H9 (cell line): ENCODE measurements at regions not wholly inside any gene's neighbourhood (a gene's known extent, or its start where the extent isn't known, plus 50 kb on each side); places are given as distances from the start of the nearest gene placed in this dataset.

Source experiments
- DNase-seq: peaks from one replicate; pipeline ENCODE4 v3.0.0-alpha.2; 2017
- H2AFZ ChIP-seq: one replicate; pipeline ENCODE4 v1.6.1; 2013; ENCODE audit warnings: mild to moderate bottlenecking, low read length, control low read depth, moderate library complexity
- H2AK5ac ChIP-seq: 2 replicates; pipeline ENCODE4 v1.6.1; 2013; ENCODE audit warnings: low read length, control low read depth, mixed read lengths; ENCODE audit not compliant: insufficient read length
- H2BK120ac ChIP-seq: one replicate; pipeline ENCODE4 v1.6.1; 2013; ENCODE audit warnings: low read depth, mild to moderate bottlenecking, low read length, control low read depth, inconsistent platforms; ENCODE audit not compliant: poor library complexity, severe bottlenecking
- H2BK12ac ChIP-seq: 2 replicates; pipeline ENCODE4 v1.6.1; 2013; ENCODE audit warnings: low read length, control low read depth, mixed read lengths, low read depth; ENCODE audit not compliant: insufficient read length
- H2BK15ac ChIP-seq: 2 replicates; pipeline ENCODE4 v1.6.1; 2013; ENCODE audit warnings: low read depth, low read length, control low read depth
- H2BK20ac ChIP-seq: one replicate; pipeline ENCODE4 v1.6.1; 2013; ENCODE audit warnings: low read depth, mild to moderate bottlenecking, low read length, control low read depth, inconsistent platforms; ENCODE audit not compliant: poor library complexity, severe bottlenecking
- H2BK5ac ChIP-seq: 2 replicates; pipeline ENCODE4 v1.6.1; 2013; ENCODE audit warnings: low read length, control low read depth, mixed read lengths; ENCODE audit not compliant: insufficient read length
- H3K14ac ChIP-seq: 2 replicates; pipeline ENCODE4 v1.6.1; 2013; ENCODE audit warnings: low read length, control low read depth; ENCODE audit not compliant: insufficient read depth
- H3K18ac ChIP-seq: 2 replicates; pipeline ENCODE4 v1.6.1; 2013; ENCODE audit warnings: low read depth, mild to moderate bottlenecking, mixed read lengths, low read length, control low read depth; ENCODE audit not compliant: insufficient read length
- H3K23ac ChIP-seq: 2 replicates; pipeline ENCODE4 v1.6.1; 2013; ENCODE audit warnings: low read length, control low read depth, mixed read lengths, low read depth; ENCODE audit not compliant: insufficient read length
- H3K23me2 ChIP-seq: 2 replicates; pipeline ENCODE4 v1.6.1; 2013; ENCODE audit warnings: low read depth, mild to moderate bottlenecking, mixed read lengths, low read length, control low read depth; ENCODE audit not compliant: insufficient read length, poor library complexity, severe bottlenecking
- H3K27ac ChIP-seq: 2 replicates; pipeline ENCODE4 v1.5.1; 2013; ENCODE audit warnings: low read length, control low read depth, mixed read lengths, low read depth; ENCODE audit not compliant: insufficient read length
- H3K27me3 ChIP-seq: 2 replicates; pipeline ENCODE4 v1.6.1; 2013; ENCODE audit warnings: low read length, control low read depth, inconsistent platforms; ENCODE audit not compliant: insufficient read depth
- H3K4ac ChIP-seq: 2 replicates; pipeline ENCODE4 v1.6.1; 2013; ENCODE audit warnings: low read depth, mild to moderate bottlenecking, control low read depth, inconsistent platforms, low read length, moderate library complexity
- H3K4me1 ChIP-seq: 2 replicates; pipeline ENCODE4 v1.6.1; 2013; ENCODE audit warnings: low read length, control low read depth, inconsistent platforms; ENCODE audit not compliant: insufficient read depth
- H3K4me2 ChIP-seq: 2 replicates; pipeline ENCODE4 v1.6.1; 2013; ENCODE audit warnings: low read length, control low read depth, mixed read lengths; ENCODE audit not compliant: insufficient read length, insufficient read depth
- H3K56ac ChIP-seq: 2 replicates; pipeline ENCODE4 v1.6.1; 2013; ENCODE audit warnings: low read depth, mild to moderate bottlenecking, mixed read lengths, low read length, control low read depth; ENCODE audit not compliant: insufficient read length
- H3K79me1 ChIP-seq: 2 replicates; pipeline ENCODE4 v1.6.1; 2013; ENCODE audit warnings: low read depth, mild to moderate bottlenecking, moderate library complexity, low read length, control low read depth, inconsistent platforms; ENCODE audit not compliant: insufficient read depth, poor library complexity, severe bottlenecking
- H3K79me2 ChIP-seq: 2 replicates; pipeline ENCODE4 v1.6.1; 2013; ENCODE audit warnings: low read length, control low read depth, inconsistent platforms; ENCODE audit not compliant: insufficient read depth
- H3K9ac ChIP-seq: 2 replicates; pipeline ENCODE4 v1.6.1; 2013; ENCODE audit warnings: low read length, control low read depth, mixed read lengths; ENCODE audit not compliant: insufficient read length; ENCODE audit errors: extremely low read depth
- H3K9me3 ChIP-seq: one replicate; pipeline ENCODE4 v1.6.1; 2013; ENCODE audit warnings: low read depth, low read length, inconsistent platforms; ENCODE audit not compliant: control insufficient read depth
- H3T11ph ChIP-seq: one replicate; pipeline ENCODE4 v1.6.1; 2013; ENCODE audit warnings: mild to moderate bottlenecking, low read length, control low read depth, inconsistent platforms
- H4K20me1 ChIP-seq: one replicate; pipeline ENCODE4 v1.6.1; 2013; ENCODE audit not compliant: control insufficient read depth, insufficient read length, insufficient read depth
- H4K5ac ChIP-seq: 2 replicates; pipeline ENCODE4 v1.6.1; 2013; ENCODE audit warnings: low read depth, mild to moderate bottlenecking, mixed read lengths, low read length, control low read depth; ENCODE audit not compliant: insufficient read length
- H4K8ac ChIP-seq: replicated peaks from 2 replicates; pipeline ENCODE4 v1.6.1; 2013; ENCODE audit warnings: low read length, control low read depth, mixed read lengths, low read depth; ENCODE audit not compliant: insufficient read length
- H4K91ac ChIP-seq: 2 replicates; pipeline ENCODE4 v1.6.1; 2013; ENCODE audit warnings: low read depth, mild to moderate bottlenecking, moderate library complexity, mixed read lengths, low read length, control low read depth; ENCODE audit not compliant: insufficient read length
- H3K27ac Mint-ChIP-seq, 3 experiments: 2 replicates in 2 of 3; 3 replicates in 1 of 3; pipeline ENCODE4 v1.8.0; 2020 to 2021; ENCODE audit warnings: mixed read lengths in 3 of 3, mild to moderate bottlenecking in 1 of 3, moderate library complexity in 1 of 3
- H3K27me3 Mint-ChIP-seq: 2 replicates; pipeline ENCODE4 v1.8.0; 2021; ENCODE audit warnings: low read depth, mild to moderate bottlenecking, moderate library complexity, mixed read lengths
- H3K36me3 Mint-ChIP-seq, 3 experiments: 2 replicates in 2 of 3; 3 replicates in 1 of 3; pipeline ENCODE4 v1.8.0; 2020 to 2021; ENCODE audit warnings: low read depth in 3 of 3, mixed read lengths in 3 of 3; ENCODE audit not compliant: insufficient read depth in 1 of 3
- H3K4me1 Mint-ChIP-seq, 2 experiments: 2 replicates each; pipeline ENCODE4 v1.8.0; 2020; ENCODE audit warnings: mixed read lengths in 2 of 2
- H3K4me3 Mint-ChIP-seq, 2 experiments: 2 replicates in 1 of 2; 3 replicates in 1 of 2; pipeline ENCODE4 v1.8.0; 2020 to 2021; ENCODE audit warnings: mild to moderate bottlenecking in 2 of 2, mixed read lengths in 2 of 2, moderate library complexity in 1 of 2
- H3K9me3 Mint-ChIP-seq, 2 experiments: 2 replicates in 1 of 2; 3 replicates in 1 of 2; pipeline ENCODE4 v1.8.0; 2020; ENCODE audit warnings: mild to moderate bottlenecking in 2 of 2, mixed read lengths in 2 of 2, moderate library complexity in 1 of 2
- CTCF ChIP-seq: fragments of 200-600 bp; sonication (generic); conservative IDR thresholded peaks from 3 replicates; pipeline ENCODE4 v1.8.0; 2021; ENCODE audit warnings: antibody characterized with exemption, mild to moderate bottlenecking
- WGBS: extraction: QIAGEN DNeasy Blood & Tissue Kit; methylation state at CpG from one replicate; pipeline ENCODE4 v1.1.7; 2013; ENCODE audit warnings: missing lambda C conversion rate, low lambda C conversion rate, mixed read lengths; ENCODE audit not compliant: insufficient read length; ENCODE audit errors: extremely low coverage; 5-methylcytosine and 5-hydroxymethylcytosine counted together

- no peak overlapping the region for H4K8ac ChIP-seq
- H2BK15ac ChIP-seq, result no peak overlapping the region
- no peak overlapping the region for H2BK12ac ChIP-seq
- H2AK5ac ChIP-seq, result no peak overlapping the region
- H3K9me3 ChIP-seq, result peaks cover 99% of the 10 kb centered on the region
- H3K9ac ChIP-seq, result no peak overlapping the region
- H3K4me3 Mint-ChIP-seq, result no peak overlapping the region
- H3K4me1 ChIP-seq, result no peaks in the 10 kb centered on the region
- H3K4me1 Mint-ChIP-seq, result no peaks in the 10 kb centered on the region
- H2BK20ac ChIP-seq, result no peak overlapping the region
- H2BK5ac ChIP-seq, result no peak overlapping the region
- H3K79me1 ChIP-seq, result no peaks in the 10 kb centered on the region
- no peak overlapping the region for H2AFZ ChIP-seq
- no peak for DNase-seq
- H3K27me3 ChIP-seq, result no peaks in the 10 kb centered on the region
- H2BK120ac ChIP-seq, result no peak overlapping the region
- H4K5ac ChIP-seq, result no peak overlapping the region
- H3K9me3 Mint-ChIP-seq, result peaks cover 85 to 96% of the 10 kb centered on the region in 2 experiments
- no peak overlapping the region for H4K91ac ChIP-seq
- WGBS, result no CpG with 5 or more reads among the region's 14 CpGs
- no peak overlapping the region for H3K27ac ChIP-seq
- H3K79me2 ChIP-seq, result no peaks in the 10 kb centered on the region
- no peak overlapping the region for H3K27ac Mint-ChIP-seq
- H3K23ac ChIP-seq, result no peak overlapping the region
- no peak overlapping the region for H3K18ac ChIP-seq
- no peak for TF ChIP-seq CTCF
- H3K4me2 ChIP-seq, result no peak overlapping the region
- H3K36me3 Mint-ChIP-seq, result peaks cover 4 to 7% (median 6%) of the 10 kb centered on the region in 3 experiments; a peak in 6 of 7 replicates
- H3T11ph ChIP-seq, result no peak overlapping the region
- no peaks in the 10 kb centered on the region for H3K23me2 ChIP-seq
- H3K56ac ChIP-seq, result no peak overlapping the region
- no peak overlapping the region for H3K4ac ChIP-seq
- H3K14ac ChIP-seq, result no peak overlapping the region
- H3K27me3 Mint-ChIP-seq, result peaks cover 1% of the 10 kb centered on the region
- no peaks in the 10 kb centered on the region for H4K20me1 ChIP-seq
Measured at GRCh38 chr14:105929327-105930081, 403.1 kb downstream of the TMEM121 start.
